Gastroesophageal sphincter (tissue), 4 donors: ENCODE measurements at regions not wholly inside any gene's neighbourhood (a gene's known extent, or its start where the extent isn't known, plus 50 kb on each side); places are given as distances from the start of the nearest gene placed in this dataset.

ENCODE experiments used
- ATAC-seq: fragments of 150-250 bp; one replicate; pipeline ENCODE4 v1.9.1; 2016; ENCODE audit warnings: mild to moderate bottlenecking, moderate library complexity
- H3K27ac ChIP-seq, 4 donors: fragments of 200-600 bp; sonication (generic) in 3 of 4; 1 replicate in 3 of 4; 2 replicates in 1 of 4; pipeline ENCODE4 v1.5.1; 2016 to 2019
- H3K27me3 ChIP-seq: fragments of 200-600 bp; sonication (generic); one replicate; pipeline ENCODE4 v1.5.1; 2019
- H3K36me3 ChIP-seq, 2 donors: fragments of 200-600 bp; sonication (generic); one replicate each; pipeline ENCODE4 v1.5.1; 2019; ENCODE audit warnings: control low read depth in 1 of 2
- H3K4me1 ChIP-seq, 3 donors: fragments of 200-600 bp; sonication (generic); 1 replicate in 2 of 3; 2 replicates in 1 of 3; pipeline ENCODE4 v1.5.1; 2016 to 2019; ENCODE audit warnings: control low read depth in 2 of 3
- H3K4me3 ChIP-seq, 2 donors: fragments of 200-600 bp; sonication (generic); one replicate each; pipeline ENCODE4 v1.5.1; 2019; ENCODE audit warnings: mild to moderate bottlenecking in 1 of 2, moderate library complexity in 1 of 2
- H3K9me3 ChIP-seq, 3 donors: fragments of 200-600 bp; sonication (generic); one replicate each; pipeline ENCODE4 v1.5.1; 2017 to 2019; ENCODE audit warnings: control low read depth in 2 of 3
- CTCF ChIP-seq, 4 experiments: fragments of 200-600 bp in 2 of 4; fragments of 450-650 bp in 2 of 4; sonication (generic) in 1 of 4; IDR thresholded peaks; one replicate each; pipeline ENCODE4 v1.5.1; 2017 to 2019; ENCODE audit warnings: antibody characterized with exemption in 4 of 4, mild to moderate bottlenecking in 2 of 4, moderate library complexity in 2 of 4
- EP300 ChIP-seq: sonication (generic); formaldehyde crosslinking; IDR thresholded peaks from one replicate; pipeline ENCODE4 v1.6.1; 2017; ENCODE audit warnings: antibody characterized with exemption, mild to moderate bottlenecking
- POLR2A ChIP-seq, 2 donors: fragments of 450-650 bp; IDR thresholded peaks; one replicate each; pipeline ENCODE4 v1.6.1; 2017; ENCODE audit warnings: antibody characterized with exemption in 2 of 2, mild to moderate bottlenecking in 2 of 2, moderate library complexity in 1 of 2
- POLR2AphosphoS5 ChIP-seq: sonication (generic); formaldehyde crosslinking; IDR thresholded peaks from one replicate; pipeline ENCODE4 v1.6.1; 2017; ENCODE audit warnings: antibody characterized with exemption
- WGBS, 2 donors: methylation state at CpG; one replicate each; pipeline ENCODE4 v1.1.5; 2018; ENCODE audit warnings: low coverage in 1 of 2; 5-methylcytosine and 5-hydroxymethylcytosine counted together

- TF ChIP-seq EP300 (no peak), CTCF (IDR thresholded peaks at IDR 0.05) (no peak), POLR2A (IDR thresholded peaks at IDR 0.05) (no peak), POLR2AphosphoS5 (no peak)
- Histone ChIP-seq H3K27ac (no peak overlapping the region), H3K4me1 (no peaks in the 10 kb centered on the region), H3K4me3 (no peak overlapping the region), H3K9me3 (no peaks in the 10 kb centered on the region), H3K36me3 (peaks cover 0 to 3% of the 10 kb centered on the region in 2 donors), H3K27me3 (no peaks in the 10 kb centered on the region)
- 100% methylated on average over 1 of the region's 1 CpG for WGBS, 2 donors
- ATAC-seq: no peak
Observed at GRCh38 chr13:73729046-73729445, 405.2 kb downstream of the KLF12 start.

GRCh38 chr13:73722120-73722519 is 412.1 kb downstream of the KLF12 start:
- no peak overlapping the region for H3K27ac ChIP-seq
- H3K4me3 ChIP-seq: no peak overlapping the region
- no peak for ATAC-seq
- H3K4me1 ChIP-seq: no peaks in the 10 kb centered on the region
- TF ChIP-seq POLR2A (IDR thresholded peaks at IDR 0.05) (no peak), CTCF (IDR thresholded peaks at IDR 0.05) (peak in 1 of 4 experiments; percentile 20)
- 33 to 50% methylated on average over 1 of the region's 1 CpG for WGBS, 2 donors
- no peaks in the 10 kb centered on the region for H3K27me3 ChIP-seq
- H3K36me3 ChIP-seq: no peaks in the 10 kb centered on the region
- H3K9me3 ChIP-seq: no peaks in the 10 kb centered on the region

DNA sequence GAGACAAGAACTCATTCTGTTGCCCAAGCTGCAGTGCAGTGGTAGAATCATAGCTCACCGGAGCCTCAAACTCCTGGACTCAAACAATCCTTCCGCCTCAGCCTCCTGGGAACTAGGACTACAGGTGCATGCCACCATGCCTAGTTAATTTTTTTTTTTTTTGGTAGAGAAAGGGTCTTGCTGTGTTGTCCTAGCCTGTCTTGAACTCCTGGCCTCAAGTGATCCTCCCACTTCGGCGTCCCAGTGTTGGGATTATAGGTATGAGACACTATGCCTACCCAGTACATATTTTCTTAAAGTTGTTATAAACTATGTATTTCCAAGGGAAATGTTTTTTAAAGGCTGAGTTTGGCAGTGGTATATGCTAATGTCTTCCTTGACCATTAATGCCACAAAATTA is 412.6 kb downstream of the KLF12 start:
- no peaks in the 10 kb centered on the region for H3K4me1 ChIP-seq
- no peaks in the 10 kb centered on the region for H3K27me3 ChIP-seq
- 100% methylated on average over 4 of the region's 4 CpGs; no CpG with 5 or more reads in 1 of the 2 donors for WGBS, 2 donors
- H3K4me3 ChIP-seq: no peak overlapping the region
- TF ChIP-seq EP300: no peak
- no peak for TF ChIP-seq CTCF (IDR thresholded peaks at IDR 0.05)
- TF ChIP-seq POLR2A (IDR thresholded peaks at IDR 0.05): no peak
- no peak for TF ChIP-seq POLR2AphosphoS5
- no peak overlapping the region for H3K27ac ChIP-seq
- no peaks in the 10 kb centered on the region for H3K36me3 ChIP-seq
- no peaks in the 10 kb centered on the region for H3K9me3 ChIP-seq
- ATAC-seq: no peak

GRCh38 chr13:73720216-73720840 is 413.9 kb downstream of the KLF12 start:
- 83 to 85% methylated on average over 3 to 5 of the region's 5 CpGs for WGBS, 2 donors
- ATAC-seq: no peak
- H3K4me3 ChIP-seq: no peak overlapping the region
- no peaks in the 10 kb centered on the region for H3K9me3 ChIP-seq
- H3K36me3 ChIP-seq: peaks cover 0 to 2% of the 10 kb centered on the region in 2 donors
- H3K27me3 ChIP-seq: no peaks in the 10 kb centered on the region
- TF ChIP-seq POLR2A (IDR thresholded peaks at IDR 0.05) (no peak), CTCF (IDR thresholded peaks at IDR 0.05) (no peak), EP300 (no peak), POLR2AphosphoS5 (no peak)
- H3K4me1 ChIP-seq: no peaks in the 10 kb centered on the region
- no peak overlapping the region for H3K27ac ChIP-seq

DNA sequence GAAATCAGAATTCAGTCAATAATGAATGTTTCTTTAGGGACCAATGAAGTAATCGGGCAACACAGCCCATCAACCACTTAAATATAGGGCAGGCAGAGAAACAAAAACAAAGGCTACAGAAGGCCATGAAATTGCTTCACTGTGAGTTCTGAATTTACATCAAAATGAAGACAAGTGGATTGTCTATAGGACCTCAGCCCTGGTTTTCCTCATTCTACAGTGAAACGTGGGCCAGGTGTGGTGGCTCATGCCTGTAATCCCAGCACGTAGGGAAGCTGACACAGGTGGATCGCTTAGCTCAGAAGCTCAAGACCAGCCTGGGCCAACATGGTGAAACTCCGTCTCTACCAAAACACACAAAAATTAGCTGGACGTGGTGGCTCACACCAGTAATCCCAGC is 416.0 kb downstream of the KLF12 start:
- Histone ChIP-seq H3K4me3 (no peak overlapping the region), H3K27me3 (no peaks in the 10 kb centered on the region), H3K4me1 (no peaks in the 10 kb centered on the region), H3K27ac (no peak overlapping the region), H3K36me3 (peaks cover 0 to 23% of the 10 kb centered on the region in 2 donors), H3K9me3 (no peaks in the 10 kb centered on the region)
- ATAC-seq: no peak
- TF ChIP-seq POLR2A (IDR thresholded peaks at IDR 0.05) (no peak), EP300 (no peak), CTCF (IDR thresholded peaks at IDR 0.05) (no peak)
- WGBS, 2 donors: 85% methylated on average over 5 of the region's 6 CpGs; no CpG with 5 or more reads in 1 of the 2 donors
